K562 (cell line): ENCODE measurements at regions not wholly inside any gene's neighbourhood (a gene's known extent, or its start where the extent isn't known, plus 50 kb on each side); places are given as distances from the start of the nearest gene placed in this dataset.

Source experiments
- ATAC-seq: fragments of 200-7000 bp; cut with Tn5 transposase; 3 replicates; pipeline ENCODE4 v1.9.1; 2020; ENCODE audit warnings: moderate library complexity
- BruUV-seq: library from RNA; stranded (reverse); fragments of 400-500 nt; replicated peaks from 2 replicates; lab custom pipeline; 2021; lab: Mats Ljungman, UMichigan
- CTCF ChIA-PET: fragments of 300-600 bp; formaldehyde crosslinking; extraction: SDS; loops from one replicate; lab custom pipeline; 2021; ENCODE audit warnings: low intra/inter-chr PET ratio; lab: Yijun Ruan, JAX
- POLR2A ChIA-PET: fragments of 300-600, 350-650 bp; sonication (Branson Sonifier 250); formaldehyde crosslinking; extraction: SDS; loops from one replicate; lab custom pipeline; 2021; ENCODE audit warnings: antibody characterized with exemption, inconsistent platforms; lab: Yijun Ruan, JAX
- DNase-seq, 4 experiments: peaks; one replicate each; pipeline versions ENCODE4 v3.0.0 to v3.0.0-alpha.2; 2011 to 2018; ENCODE audit warnings: low spot score in 3 of 4, mixed read lengths in 3 of 4; ENCODE audit errors: extremely low read depth in 1 of 4
- FAIRE-seq: peaks from 2 replicates; lab custom pipeline; 2011; peaks lifted over from hg19 to GRCh38; lab: Jason Lieb, UNC
- H2AFZ ChIP-seq: 2 replicates; pipeline ENCODE4 v1.6.0; 2011; ENCODE audit warnings: low read depth, low read length, control low read depth, inconsistent platforms
- H3K27ac ChIP-seq: fragments of 200-600 bp; 3 replicates; pipeline ENCODE4 v1.8.0; 2011; ENCODE audit warnings: low read depth, mild to moderate bottlenecking, control low read depth, inconsistent platforms, low read length, moderate library complexity, mixed read lengths; ENCODE audit errors: extremely low read depth
- H3K27me3 ChIP-seq, 2 experiments: fragments of 300-600 bp in 1 of 2; 2 replicates in 1 of 2; 3 replicates in 1 of 2; pipeline versions ENCODE4 v1.6.0 to v1.8.0; 2011; ENCODE audit warnings: inconsistent platforms in 2 of 2, low read length in 2 of 2, mild to moderate bottlenecking in 1 of 2, mixed read lengths in 1 of 2, moderate library complexity in 1 of 2; ENCODE audit not compliant: control insufficient read depth in 2 of 2, insufficient read depth in 2 of 2
- H3K36me3 ChIP-seq: fragments of 300-600 bp; 3 replicates; pipeline ENCODE4 v1.8.0; 2011; ENCODE audit warnings: mild to moderate bottlenecking, low read length, inconsistent platforms; ENCODE audit not compliant: control insufficient read depth, insufficient read depth
- H3K4me1 ChIP-seq, 2 experiments: fragments of 200-600 bp in 1 of 2; replicated peaks in 1 of 2; 2 replicates in 1 of 2; 3 replicates in 1 of 2; pipeline versions ENCODE4 v1.5.1 to v1.8.0; 2011; ENCODE audit warnings: inconsistent platforms in 2 of 2, low read length in 2 of 2, mild to moderate bottlenecking in 1 of 2, mixed read lengths in 1 of 2, moderate library complexity in 1 of 2; ENCODE audit not compliant: control insufficient read depth in 2 of 2, insufficient read depth in 2 of 2
- H3K4me2 ChIP-seq: 2 replicates; pipeline ENCODE4 v1.6.1; 2011; ENCODE audit warnings: low read length, control low read depth, inconsistent platforms, mixed read lengths; ENCODE audit not compliant: insufficient read depth
- H3K4me3 ChIP-seq: fragments of 200-600 bp; sonication (generic), shearing (Covaris generic); 2 replicates; pipeline ENCODE4 v1.5.1; 2016; ENCODE audit warnings: control low read depth, inconsistent platforms
- H3K79me2 ChIP-seq: fragments of 200-600 bp; 3 replicates; pipeline ENCODE4 v1.8.0; 2011; ENCODE audit warnings: low read length, inconsistent platforms; ENCODE audit not compliant: control insufficient read depth, insufficient read depth
- H3K9ac ChIP-seq, 2 experiments: 2 replicates each; pipeline versions ENCODE4 v1.6.0 to v1.6.1; 2011; ENCODE audit warnings: low read depth in 2 of 2, low read length in 2 of 2, control low read depth in 1 of 2, inconsistent platforms in 1 of 2, mild to moderate bottlenecking in 1 of 2, mixed read lengths in 1 of 2; ENCODE audit not compliant: insufficient read depth in 1 of 2
- H3K9me1 ChIP-seq: one replicate; pipeline ENCODE4 v1.6.0; 2011; ENCODE audit warnings: inconsistent platforms, mild to moderate bottlenecking, low read length, moderate library complexity; ENCODE audit not compliant: control insufficient read depth, insufficient read depth
- H3K9me3 ChIP-seq: replicated peaks from 2 replicates; pipeline ENCODE4 v1.5.1; 2011; ENCODE audit warnings: low read depth, low read length, inconsistent platforms; ENCODE audit not compliant: control insufficient read depth, insufficient read depth
- H4K20me1 ChIP-seq: replicated peaks from 2 replicates; pipeline ENCODE4 v1.6.1; 2011; ENCODE audit warnings: low read length, inconsistent platforms, mixed read lengths; ENCODE audit not compliant: control insufficient read depth, insufficient read depth
- ETV5 ChIP-seq: sonication (generic); formaldehyde crosslinking; IDR thresholded peaks from 2 replicates; pipeline ENCODE4 v1.4.0; 2020; ENCODE audit warnings: low read depth, mild to moderate bottlenecking, missing genetic modification reagents
- GATAD2B ChIP-seq: fragments of 450-650 bp; IDR thresholded peaks from 2 replicates; pipeline ENCODE4 v1.6.1; 2017; ENCODE audit warnings: mild to moderate bottlenecking, borderline replicate concordance
- HIVEP1 ChIP-seq: fragments of 250-450 bp; sonication (Bioruptor Pico); IDR thresholded peaks from 2 replicates; pipeline ENCODE4 v1.4.0; 2020; ENCODE audit warnings: mild to moderate bottlenecking
- ILK ChIP-seq: fragments of 450-650 bp; IDR thresholded peaks from 2 replicates; pipeline ENCODE4 v1.6.1; 2016; ENCODE audit warnings: missing genetic modification characterization, low read depth, mild to moderate bottlenecking, missing compliant biosample characterization, moderate library complexity, borderline replicate concordance
- KDM5B ChIP-seq: fragments of 200-600 bp; sonication (generic); IDR thresholded peaks from 2 replicates; pipeline ENCODE4 v1.6.1; 2012; ENCODE audit warnings: low read depth, mild to moderate bottlenecking, moderate library complexity, low read length, control low read depth, inconsistent platforms; ENCODE audit not compliant: insufficient replicate concordance
- NFIX ChIP-seq: fragments of 250-450 bp; sonication (Bioruptor Pico); IDR thresholded peaks from 2 replicates; pipeline ENCODE4 v1.4.0; 2020; ENCODE audit warnings: low read depth, mild to moderate bottlenecking, moderate library complexity
- POLR3G ChIP-seq: IDR thresholded peaks from 2 replicates; pipeline ENCODE4 v1.6.1; 2011; ENCODE audit not compliant: insufficient read length, insufficient replicate concordance; ENCODE audit errors: extremely low read depth
- PRPF4 ChIP-seq: fragments of 200-400 bp; formaldehyde crosslinking; IDR thresholded peaks from one replicate; pipeline ENCODE4 v1.6.1; 2017; ENCODE audit warnings: low read length, low read depth, mild to moderate bottlenecking; ENCODE audit not compliant: insufficient read depth, poor library complexity, severe bottlenecking
- SIX5 ChIP-seq, 2 experiments: IDR thresholded peaks; 2 replicates each; pipeline ENCODE4 v1.6.1; 2011; ENCODE audit warnings: low read length in 2 of 2, borderline replicate concordance in 1 of 2, low read depth in 1 of 2, mild to moderate bottlenecking in 1 of 2, moderate library complexity in 1 of 2; ENCODE audit not compliant: insufficient read depth in 1 of 2
- TCF7 ChIP-seq: sonication (generic); IDR thresholded peaks from 2 replicates; pipeline ENCODE4 v1.6.1; 2016; ENCODE audit warnings: antibody characterized with exemption, borderline replicate concordance
- TCF7L2 ChIP-seq: fragments of 150-350 bp; IDR thresholded peaks from 2 replicates; pipeline ENCODE4 v1.6.1; 2016; ENCODE audit warnings: low read depth, mild to moderate bottlenecking, low read length, moderate library complexity
- TFAM ChIP-seq: fragments of 250-450 bp; sonication (Bioruptor Pico); conservative IDR thresholded peaks from 2 replicates; pipeline ENCODE4 v1.5.0; 2021; ENCODE audit warnings: mild to moderate bottlenecking, moderate library complexity
- XRCC4 ChIP-seq: IDR thresholded peaks from one replicate; pipeline ENCODE4 v1.6.1; 2011; ENCODE audit not compliant: insufficient read depth, insufficient read length; ENCODE audit errors: extremely low read depth
- ZFP91 ChIP-seq: sonication (generic); formaldehyde crosslinking; IDR thresholded peaks from 2 replicates; pipeline ENCODE4 v1.8.0; 2022; ENCODE audit warnings: mild to moderate bottlenecking, missing genetic modification reagents
- ZNF311 ChIP-seq: fragments of 250-450 bp; sonication (Bioruptor Pico); IDR thresholded peaks from 2 replicates; pipeline ENCODE4 v1.4.0; 2020; ENCODE audit warnings: mild to moderate bottlenecking, moderate library complexity
- WGBS: fragments of 100-300 bp; shearing (Covaris generic); methylation state at CpG from one replicate; pipeline ENCODE4 v1.1.6; 2016; ENCODE audit warnings: low coverage, mixed read lengths; ENCODE audit not compliant: insufficient coverage; ENCODE audit errors: missing lambda C conversion rate; 5-methylcytosine and 5-hydroxymethylcytosine counted together
- in situ Hi-C: fragments of 300-500 bp; cut with MboI; formaldehyde crosslinking; loops from 4 replicates; pipeline ENCODE4 v1.15.0; 2018; ENCODE audit warnings: inconsistent platforms, mixed read lengths
- intact Hi-C: fragments of 100-400 bp; cut with micrococcal nuclease; formaldehyde crosslinking; loops from 2 replicates; pipeline ENCODE4 v1.14.2; 2022

GRCh38 chr2:61660511-61661388 lies 122.6 kb upstream of the XPO1 start:
- H4K20me1 ChIP-seq, result no peaks in the 10 kb centered on the region
- TF ChIP-seq XRCC4, result no peak
- TF ChIP-seq ILK (tag), result no peak
- no peak for TF ChIP-seq ZFP91
- TF ChIP-seq NFIX (CRISPR knock-in tag), result no peak
- TF ChIP-seq HIVEP1 (CRISPR knock-in tag), result no peak
- TF ChIP-seq TCF7L2, result no peak
- TF ChIP-seq ZNF311, result no peak
- TF ChIP-seq SIX5 (IDR thresholded peaks at IDR 0.05; ENCODE audit: borderline replicate concordance in 1 of 2, insufficient read depth in 1 of 2, low read depth in 1 of 2, low read length in 2 of 2), result no peak
- no peak for TF ChIP-seq PRPF4
- no peak for TF ChIP-seq ETV5 (CRISPR knock-in tag)
- no peak for TF ChIP-seq KDM5B
- no peak for TF ChIP-seq TFAM
- no peak for TF ChIP-seq TCF7
- no peak for TF ChIP-seq GATAD2B
- TF ChIP-seq POLR3G, result no peak
- no peak overlapping the region for H3K9ac ChIP-seq
- 0 out of 2 replicates have a peak overlapping the region, but pooled peaks have one; percentile 4 for H2AFZ ChIP-seq
- no TSS peak for BruUV-seq
- no peak overlapping the region for H3K27ac ChIP-seq
- ChIA-PET POLR2A (no interaction called here), CTCF (no interaction called here)
- DNase-seq (no peak), ATAC-seq (peak; percentile 34; the same call in 1 of the 3 replicates), FAIRE-seq (peak; percentile 35)
- no peaks in the 10 kb centered on the region for H3K79me2 ChIP-seq
- H3K4me3 ChIP-seq, result no peak overlapping the region
- no peaks in the 10 kb centered on the region for H3K36me3 ChIP-seq
- 15% methylated on average over 4 of the region's 4 CpGs for WGBS
- no peaks in the 10 kb centered on the region for H3K9me3 ChIP-seq
- in situ Hi-C loops, result no loop called here
- no peaks in the 10 kb centered on the region for H3K9me1 ChIP-seq
- 0 out of 5 replicates have a peak, but pooled peaks cover 0 to 2% of the 10 kb centered on the region in 2 experiments for H3K4me1 ChIP-seq
- intact Hi-C loops, result no loop called here
- H3K27me3 ChIP-seq, result no peaks in the 10 kb centered on the region; a peak in 1 of 5 replicates
- no peak overlapping the region for H3K4me2 ChIP-seq
